GM12874 (cell line): ENCODE measurements at regions not wholly inside any gene's neighbourhood (a gene's known extent, or its start where the extent isn't known, plus 50 kb on each side); places are given as distances from the start of the nearest gene placed in this dataset.

Experiments
- CTCF ChIP-seq: IDR thresholded peaks from 2 replicates; pipeline ENCODE4 v1.5.1; 2011; ENCODE audit warnings: low read depth, mild to moderate bottlenecking, control low read depth, low read length, moderate library complexity; ENCODE audit not compliant: insufficient read depth

DNA sequence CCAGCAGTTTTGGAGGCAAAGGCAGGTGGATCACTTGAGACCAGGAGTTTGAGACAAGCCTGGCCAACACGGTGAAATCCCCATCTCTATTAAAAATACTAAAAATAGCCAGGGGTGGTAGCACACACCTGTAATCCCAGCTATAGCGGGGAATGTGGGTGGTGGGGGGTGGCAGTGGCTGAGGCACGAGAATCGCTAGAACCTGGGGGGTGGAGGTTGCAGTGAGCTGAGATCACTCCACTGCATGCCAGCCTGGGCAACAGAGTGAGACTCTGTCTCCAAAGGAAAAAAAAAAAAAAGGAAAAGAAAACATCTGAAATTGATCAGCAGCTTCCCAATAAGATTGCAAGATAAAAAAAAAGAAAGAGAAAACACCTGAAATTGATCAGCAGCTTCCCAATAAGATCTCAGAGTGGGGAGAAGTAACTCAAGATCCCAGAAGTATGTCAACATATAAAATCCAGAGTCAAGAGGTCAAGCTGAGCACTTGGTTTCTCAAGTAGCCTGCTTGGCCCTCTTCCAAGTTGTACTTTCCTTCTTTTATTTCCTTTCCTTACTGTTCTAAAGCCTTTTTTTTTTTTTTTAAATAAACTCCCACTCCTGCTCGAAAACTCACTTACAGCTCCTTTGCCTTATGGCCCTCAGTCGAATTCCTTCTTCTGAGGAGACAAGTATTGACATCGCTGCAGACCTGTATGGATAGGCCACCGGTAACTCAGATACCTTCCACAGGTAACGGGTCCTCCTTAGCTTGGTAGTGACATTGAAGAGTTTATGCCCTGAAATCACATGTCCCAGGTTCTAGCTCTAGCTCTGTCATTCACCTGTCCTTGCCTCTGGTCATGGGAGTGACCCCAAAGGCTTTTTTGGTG lies 368.5 kb upstream of the SYNCRIP start:
- TF ChIP-seq CTCF, result no peak

DNA sequence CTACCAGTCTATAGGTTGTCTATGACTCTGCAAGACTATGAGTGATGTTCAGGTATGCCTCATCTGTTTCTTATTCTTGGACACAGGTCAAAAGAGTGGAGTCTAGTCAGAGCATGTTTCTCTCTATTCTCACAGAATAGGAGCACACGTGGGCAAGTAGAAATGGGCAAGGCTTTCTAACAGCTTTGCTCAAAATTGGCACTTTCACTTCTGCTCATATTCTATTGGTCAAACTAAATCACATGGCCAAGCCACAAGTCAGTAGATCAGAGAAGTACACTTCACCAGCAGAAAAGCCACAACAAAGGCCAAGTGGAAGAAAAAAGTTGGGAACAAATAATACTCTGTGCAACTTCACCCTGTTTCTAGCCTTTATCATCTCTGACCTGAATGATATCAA lies 354.5 kb upstream of the SYNCRIP start:
- no peak for TF ChIP-seq CTCF

DNA sequence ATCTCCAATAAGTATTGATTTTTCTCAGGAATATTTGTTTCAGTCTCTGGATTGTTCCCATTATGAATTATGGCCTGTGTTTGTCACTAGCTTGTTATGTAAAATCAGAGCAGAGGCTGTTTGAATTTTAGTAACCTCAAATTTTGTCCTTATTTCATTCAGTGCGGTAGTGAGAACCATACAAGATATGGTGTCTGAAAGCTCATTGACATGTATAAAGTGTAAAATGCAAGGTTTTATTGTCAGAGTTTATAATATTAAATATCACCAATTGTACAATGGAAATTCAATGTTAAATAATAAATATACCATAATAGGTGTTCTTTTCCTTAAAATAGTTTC lies 353.3 kb upstream of the SYNCRIP start:
- no peak for TF ChIP-seq CTCF

DNA sequence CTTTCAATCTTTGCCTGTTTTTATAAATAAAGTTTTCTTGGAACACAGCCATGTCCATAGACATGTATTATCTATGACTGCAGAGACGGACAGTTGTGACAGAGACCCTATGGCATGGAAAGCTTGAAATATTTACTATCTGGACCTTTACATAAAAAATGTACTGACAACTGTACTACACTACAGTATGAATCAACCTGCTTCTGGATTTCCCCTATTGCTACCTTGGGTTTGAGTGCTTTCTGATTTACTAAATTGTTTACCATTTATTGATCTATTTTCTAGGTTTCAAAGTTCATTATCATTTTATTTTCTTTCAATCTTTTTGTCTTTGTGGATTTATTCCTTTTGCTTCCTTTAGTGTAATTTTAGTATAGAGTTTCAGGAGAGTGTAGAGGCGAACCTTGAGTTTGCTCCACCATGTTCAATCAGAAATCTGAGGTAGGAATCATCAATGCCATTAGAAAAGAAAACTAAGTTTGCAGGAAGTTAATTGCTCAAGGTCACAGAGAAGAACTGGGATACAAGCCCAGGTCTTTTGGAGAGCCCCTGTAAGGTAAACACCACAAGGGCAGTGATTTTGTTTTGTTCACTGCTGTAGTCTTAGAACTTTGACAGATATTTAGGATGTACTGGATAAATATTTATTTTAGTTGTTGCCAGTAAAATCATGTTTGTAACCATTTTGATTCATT lies 352.8 kb upstream of the SYNCRIP start:
- no peak for TF ChIP-seq CTCF

- TF ChIP-seq CTCF, result no peak
Observed at GRCh38 chr6:85986681-85987080, 344.0 kb upstream of the SYNCRIP start.

- no peak for TF ChIP-seq CTCF
Observed at GRCh38 chr6:85983032-85983659, 340.5 kb upstream of the SYNCRIP start.

GRCh38 chr6:85977661-85978060 lies 335.0 kb upstream of the SYNCRIP start:
- no peak for TF ChIP-seq CTCF
